ENCODE measurements at regions not wholly inside any gene's neighbourhood (a gene's known extent, or its start where the extent isn't known, plus 50 kb on each side); places are given as distances from the start of the nearest gene placed in this dataset.

DNA sequence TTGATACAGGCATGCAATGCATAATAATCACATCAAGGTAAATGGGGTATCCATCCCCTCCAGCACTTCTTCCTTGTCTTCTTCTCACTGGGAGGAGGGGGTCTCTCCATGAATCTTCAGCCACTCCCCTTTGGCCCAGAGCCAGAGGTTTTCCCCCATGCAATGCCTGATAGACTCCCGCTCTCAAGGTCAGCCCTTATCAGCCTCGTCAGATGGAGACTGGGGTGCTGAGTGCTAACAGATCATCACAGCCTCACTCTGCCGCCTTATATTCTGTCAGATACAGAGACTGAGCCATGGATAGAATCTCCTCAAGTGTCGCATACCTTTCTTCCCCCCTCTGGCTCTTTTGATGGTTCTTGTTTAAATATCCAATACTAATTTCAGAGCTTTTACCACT lies 503.1 kb downstream of the AACS start:
- Histone ChIP-seq H3K27me3 (ENCODE audit: control insufficient read depth, insufficient read depth, low read length) (no peaks in the 10 kb centered on the region), H3K36me3 (ENCODE audit: control insufficient read depth, insufficient read depth, low read length) (no peaks in the 10 kb centered on the region), H3K9me3 (ENCODE audit: control insufficient read depth, insufficient read depth, low read length) (peaks cover 2% of the 10 kb centered on the region), H3K27ac (ENCODE audit: low read depth, low read length) (no peak overlapping the region), H3K4me3 (ENCODE audit: low read depth, low read length) (no peak overlapping the region), H3K4me1 (ENCODE audit: control insufficient read depth, insufficient read depth, low read length) (no peaks in the 10 kb centered on the region)
- 94% methylated on average over 3 of the region's 4 CpGs for WGBS (ENCODE audit: insufficient coverage)
- no peak for DNase-seq (ENCODE audit: low read depth in 4 of 6, low spot score in 6 of 6)

DNA sequence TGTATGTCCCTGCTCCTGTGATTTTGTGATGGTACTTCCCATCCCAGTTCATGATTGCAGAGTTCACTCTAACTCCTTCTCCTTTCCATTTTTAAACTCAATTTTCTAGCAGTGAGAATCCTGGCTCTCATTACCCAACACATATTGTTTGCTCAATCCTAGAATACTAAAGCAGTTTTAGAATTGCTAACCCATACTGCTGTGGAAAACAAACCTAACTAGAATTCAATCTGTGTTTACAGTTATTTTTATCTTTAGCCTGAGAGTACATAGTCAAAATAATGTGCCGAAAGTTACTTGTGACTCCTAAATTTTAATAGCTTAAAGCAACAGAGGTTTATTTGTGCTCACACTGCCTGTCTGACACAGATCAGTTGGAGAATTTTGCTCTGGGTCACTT lies 508.0 kb downstream of the AACS start:
- Histone ChIP-seq H3K4me1 (ENCODE audit: control insufficient read depth, insufficient read depth, low read length) (no peaks in the 10 kb centered on the region), H3K9me3 (ENCODE audit: control insufficient read depth, insufficient read depth, low read length) (no peaks in the 10 kb centered on the region), H3K36me3 (ENCODE audit: control insufficient read depth, insufficient read depth, low read length) (no peaks in the 10 kb centered on the region), H3K4me3 (ENCODE audit: low read depth, low read length) (no peak overlapping the region), H3K27me3 (ENCODE audit: control insufficient read depth, insufficient read depth, low read length) (no peaks in the 10 kb centered on the region), H3K27ac (ENCODE audit: low read depth, low read length) (no peak overlapping the region)
- no CpG with 5 or more reads among the region's 1 CpG for WGBS (ENCODE audit: insufficient coverage)
- peak in 1 of 6 donors; percentile 44 for DNase-seq (ENCODE audit: low read depth in 4 of 6, low spot score in 6 of 6)

DNA sequence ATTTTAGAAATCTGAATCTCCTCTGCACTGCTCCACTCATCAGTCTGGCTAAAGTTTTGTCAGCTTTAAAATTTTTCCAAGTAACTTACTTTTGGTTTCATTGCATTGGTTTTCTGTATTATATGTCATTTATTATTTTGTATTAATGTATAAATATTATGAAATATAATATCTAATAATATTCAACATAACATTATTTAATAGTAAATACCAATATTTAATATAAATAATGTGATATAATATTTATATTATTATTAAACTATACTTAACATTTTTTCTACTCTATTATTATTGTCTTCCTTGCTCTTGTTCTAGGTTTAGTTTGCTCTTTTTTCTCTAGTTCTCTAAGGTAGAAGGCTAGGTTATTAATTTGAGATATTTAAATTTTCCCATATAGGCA lies 512.1 kb downstream of the AACS start:
- H3K9me3 ChIP-seq (ENCODE audit: control insufficient read depth, insufficient read depth, low read length), result peaks cover 2% of the 10 kb centered on the region
- no peak for DNase-seq (ENCODE audit: low read depth in 4 of 6, low spot score in 6 of 6)

DNA sequence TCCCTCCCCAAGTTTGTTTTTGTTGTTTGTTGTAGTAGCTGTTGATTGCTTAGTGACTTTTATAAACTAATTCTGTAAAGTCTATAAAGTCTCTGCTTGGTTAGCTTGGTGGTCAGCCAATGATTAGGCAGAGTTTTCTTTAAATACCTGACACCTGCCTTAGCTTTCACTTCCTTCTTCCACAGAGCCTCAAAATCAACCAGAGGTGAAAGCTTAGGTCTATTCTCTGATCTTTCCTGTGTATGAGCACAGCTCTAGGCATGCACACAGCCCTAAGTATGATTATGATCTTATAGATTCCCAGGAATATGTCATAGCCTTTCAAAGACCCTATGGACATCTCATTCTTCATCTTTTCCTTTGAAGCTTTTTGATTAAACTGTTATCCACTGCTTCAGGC lies 514.7 kb downstream of the AACS start:
- Histone ChIP-seq H3K4me3 (ENCODE audit: low read depth, low read length) (no peak overlapping the region), H3K27ac (ENCODE audit: low read depth, low read length) (no peak overlapping the region), H3K36me3 (ENCODE audit: control insufficient read depth, insufficient read depth, low read length) (no peaks in the 10 kb centered on the region), H3K27me3 (ENCODE audit: control insufficient read depth, insufficient read depth, low read length) (no peaks in the 10 kb centered on the region), H3K4me1 (ENCODE audit: control insufficient read depth, insufficient read depth, low read length) (no peaks in the 10 kb centered on the region), H3K9me3 (ENCODE audit: control insufficient read depth, insufficient read depth, low read length) (peaks cover 2% of the 10 kb centered on the region)
- no peak for DNase-seq (ENCODE audit: low read depth in 4 of 6, low spot score in 6 of 6)

More for the DNA sequence above, 512.1 kb downstream of the AACS start:
- no peaks in the 10 kb centered on the region for H3K27me3 ChIP-seq (ENCODE audit: control insufficient read depth, insufficient read depth, low read length)
- no peaks in the 10 kb centered on the region for H3K36me3 ChIP-seq (ENCODE audit: control insufficient read depth, insufficient read depth, low read length)
- H3K27ac ChIP-seq (ENCODE audit: low read depth, low read length), result no peak overlapping the region
- H3K4me3 ChIP-seq (ENCODE audit: low read depth, low read length), result no peak overlapping the region
- H3K4me1 ChIP-seq (ENCODE audit: control insufficient read depth, insufficient read depth, low read length), result no peaks in the 10 kb centered on the region

DNA sequence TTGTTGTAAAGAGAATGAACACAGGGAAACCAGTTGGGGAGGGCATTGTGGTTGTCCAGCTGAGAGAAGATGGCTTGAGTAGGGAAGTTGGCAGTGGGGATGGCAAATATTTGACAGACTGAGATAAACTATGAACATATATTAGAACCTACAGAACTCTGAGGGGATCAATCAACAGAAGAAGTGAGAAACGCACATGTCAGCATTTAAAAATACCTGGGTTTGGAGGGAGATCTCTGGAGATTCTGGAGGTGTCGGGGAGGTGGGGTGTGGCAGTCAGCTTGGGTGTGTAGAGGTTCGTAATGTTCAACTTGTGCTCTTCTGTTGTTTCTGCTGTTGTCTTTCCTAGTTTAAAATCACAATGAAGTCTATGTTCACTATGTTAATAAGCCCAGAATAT lies 517.8 kb downstream of the AACS start:
- H3K36me3 ChIP-seq (ENCODE audit: control insufficient read depth, insufficient read depth, low read length), result no peaks in the 10 kb centered on the region
- DNase-seq (ENCODE audit: low read depth in 4 of 6, low spot score in 6 of 6), result no peak
- H3K9me3 ChIP-seq (ENCODE audit: control insufficient read depth, insufficient read depth, low read length), result peaks cover 2% of the 10 kb centered on the region
- H3K27ac ChIP-seq (ENCODE audit: low read depth, low read length), result no peak overlapping the region
- no peaks in the 10 kb centered on the region for H3K4me1 ChIP-seq (ENCODE audit: control insufficient read depth, insufficient read depth, low read length)
- no peaks in the 10 kb centered on the region for H3K27me3 ChIP-seq (ENCODE audit: control insufficient read depth, insufficient read depth, low read length)
- WGBS (ENCODE audit: insufficient coverage), result no CpG with 5 or more reads among the region's 3 CpGs
- H3K4me3 ChIP-seq (ENCODE audit: low read depth, low read length), result no peak overlapping the region

DNA sequence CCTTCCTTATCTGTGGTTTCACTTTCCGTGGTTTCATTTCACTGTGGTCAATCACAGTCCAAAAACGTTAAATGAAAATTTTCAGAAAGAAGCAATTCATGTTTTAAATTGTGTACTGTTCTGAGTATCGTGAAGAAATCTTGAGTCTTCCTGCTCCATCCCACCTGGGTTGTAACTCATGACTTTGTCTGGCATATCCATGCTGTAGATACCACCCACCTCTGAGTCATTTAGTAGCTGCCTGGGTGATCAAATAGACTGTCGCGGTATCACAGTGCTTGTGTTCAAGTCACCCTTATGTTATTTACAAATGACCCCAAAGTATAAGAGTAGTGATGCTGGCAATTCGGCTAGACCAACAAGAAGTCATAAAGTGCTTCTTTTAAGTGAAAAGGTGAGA lies 521.2 kb downstream of the AACS start:
- Histone ChIP-seq H3K9me3 (ENCODE audit: control insufficient read depth, insufficient read depth, low read length) (no peaks in the 10 kb centered on the region), H3K36me3 (ENCODE audit: control insufficient read depth, insufficient read depth, low read length) (no peaks in the 10 kb centered on the region), H3K27me3 (ENCODE audit: control insufficient read depth, insufficient read depth, low read length) (no peaks in the 10 kb centered on the region), H3K4me1 (ENCODE audit: control insufficient read depth, insufficient read depth, low read length) (no peaks in the 10 kb centered on the region), H3K4me3 (ENCODE audit: low read depth, low read length) (no peak overlapping the region), H3K27ac (ENCODE audit: low read depth, low read length) (no peak overlapping the region)
- 93% methylated on average over 3 of the region's 6 CpGs for WGBS (ENCODE audit: insufficient coverage)
- no peak for DNase-seq (ENCODE audit: low read depth in 4 of 6, low spot score in 6 of 6)

DNA sequence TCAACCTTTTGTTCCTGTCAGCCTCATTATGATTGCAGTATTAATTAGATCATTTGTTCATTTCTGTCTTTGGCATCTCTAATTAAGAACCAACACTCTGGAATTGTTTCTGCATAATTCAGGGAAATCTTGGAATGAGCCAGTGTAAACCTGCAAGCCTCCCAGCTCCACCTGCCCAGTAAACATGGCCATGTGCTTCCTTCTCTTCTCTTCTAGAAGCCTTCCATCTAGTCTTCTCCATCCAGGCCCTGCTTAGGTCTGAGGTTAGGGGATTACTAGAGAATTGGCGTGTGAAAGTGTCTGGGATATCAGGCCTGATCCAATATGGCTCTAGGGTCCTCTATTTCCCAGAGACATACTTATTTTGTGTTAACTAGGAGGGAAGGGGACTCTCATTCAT lies 528.0 kb downstream of the AACS start:
- Histone ChIP-seq H3K27ac (ENCODE audit: low read depth, low read length) (no peak overlapping the region), H3K27me3 (ENCODE audit: control insufficient read depth, insufficient read depth, low read length) (no peaks in the 10 kb centered on the region), H3K4me3 (ENCODE audit: low read depth, low read length) (no peak overlapping the region), H3K36me3 (ENCODE audit: control insufficient read depth, insufficient read depth, low read length) (no peaks in the 10 kb centered on the region), H3K9me3 (ENCODE audit: control insufficient read depth, insufficient read depth, low read length) (peaks cover 4% of the 10 kb centered on the region), H3K4me1 (ENCODE audit: control insufficient read depth, insufficient read depth, low read length) (no peaks in the 10 kb centered on the region)
- DNase-seq (ENCODE audit: low read depth in 4 of 6, low spot score in 6 of 6), result no peak
- no CpG with 5 or more reads among the region's 1 CpG for WGBS (ENCODE audit: insufficient coverage)

DNA sequence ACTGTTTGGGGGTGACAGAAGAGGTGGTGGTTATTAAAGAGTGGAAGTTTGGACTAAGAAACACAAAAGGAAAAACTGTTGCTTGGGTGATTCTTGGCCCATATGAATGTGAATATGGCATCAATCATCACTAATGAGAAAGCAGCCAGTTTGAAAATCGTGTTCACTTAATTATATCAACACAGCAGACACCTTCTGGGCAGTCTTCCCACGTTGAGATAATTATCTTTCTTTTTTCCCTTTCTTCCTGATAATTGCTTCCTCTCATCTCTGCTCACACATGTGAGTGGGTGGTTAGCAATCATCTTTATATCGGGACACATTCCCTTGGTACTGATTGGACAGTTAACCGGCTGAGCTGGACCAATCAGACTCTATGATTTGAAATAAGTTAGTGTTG lies 539.7 kb downstream of the AACS start:
- peak in 2 of 6 donors; percentile 31 to 61 for DNase-seq (ENCODE audit: low read depth in 4 of 6, low spot score in 6 of 6)
- no peak overlapping the region for H3K4me3 ChIP-seq (ENCODE audit: low read depth, low read length)
- WGBS (ENCODE audit: insufficient coverage), result no CpG with 5 or more reads among the region's 4 CpGs
- no peaks in the 10 kb centered on the region for H3K36me3 ChIP-seq (ENCODE audit: control insufficient read depth, insufficient read depth, low read length)
- no peak overlapping the region for H3K27ac ChIP-seq (ENCODE audit: low read depth, low read length)
- no peaks in the 10 kb centered on the region for H3K4me1 ChIP-seq (ENCODE audit: control insufficient read depth, insufficient read depth, low read length)
- no peaks in the 10 kb centered on the region for H3K9me3 ChIP-seq (ENCODE audit: control insufficient read depth, insufficient read depth, low read length)
- no peaks in the 10 kb centered on the region for H3K27me3 ChIP-seq (ENCODE audit: control insufficient read depth, insufficient read depth, low read length)

DNA sequence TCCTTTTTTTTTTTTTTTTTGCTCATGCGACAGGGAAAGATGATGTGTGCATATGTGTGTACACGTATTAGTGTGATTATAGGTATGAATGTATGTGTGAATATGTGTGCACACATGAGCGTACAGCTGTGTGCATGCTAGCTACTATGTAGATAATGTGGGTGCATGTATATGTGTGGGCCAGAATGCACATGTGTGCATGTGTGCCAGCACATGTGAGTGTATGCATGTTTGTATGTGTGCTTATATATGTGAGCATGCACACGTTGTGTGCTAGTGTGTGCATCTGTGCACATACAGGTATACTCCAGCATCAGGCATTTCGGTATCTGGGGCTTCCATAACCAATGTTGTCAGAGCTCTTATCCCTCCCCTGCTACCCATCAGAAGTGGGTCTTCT lies 541.1 kb downstream of the AACS start:
- Histone ChIP-seq H3K9me3 (ENCODE audit: control insufficient read depth, insufficient read depth, low read length) (no peaks in the 10 kb centered on the region), H3K4me1 (ENCODE audit: control insufficient read depth, insufficient read depth, low read length) (no peaks in the 10 kb centered on the region), H3K27me3 (ENCODE audit: control insufficient read depth, insufficient read depth, low read length) (no peaks in the 10 kb centered on the region), H3K4me3 (ENCODE audit: low read depth, low read length) (no peak overlapping the region), H3K36me3 (ENCODE audit: control insufficient read depth, insufficient read depth, low read length) (no peaks in the 10 kb centered on the region), H3K27ac (ENCODE audit: low read depth, low read length) (no peak overlapping the region)
- 94% methylated on average over 3 of the region's 5 CpGs for WGBS (ENCODE audit: insufficient coverage)
- DNase-seq (ENCODE audit: low read depth in 4 of 6, low spot score in 6 of 6), result no peak

DNA sequence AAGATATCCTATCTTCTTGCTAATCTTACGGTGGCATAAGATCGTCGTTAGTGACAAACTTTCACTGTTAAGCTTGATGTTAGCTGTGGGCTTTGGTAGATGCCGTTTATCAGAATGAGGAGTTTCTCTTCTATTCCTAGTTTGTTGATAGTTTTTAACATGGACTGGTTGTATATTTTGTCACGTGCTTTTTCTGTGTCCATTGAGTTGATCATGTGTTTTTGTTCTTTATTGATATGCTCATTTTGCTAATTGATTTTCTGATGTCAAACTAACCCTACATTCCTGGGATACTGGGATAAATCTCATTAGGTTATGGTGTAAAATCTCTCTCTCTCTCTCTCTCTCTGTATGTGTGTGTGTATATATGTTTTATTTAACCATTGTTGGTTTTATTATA lies 545.1 kb downstream of the AACS start:
- H3K27me3 ChIP-seq (ENCODE audit: control insufficient read depth, insufficient read depth, low read length), result no peaks in the 10 kb centered on the region
- no peak overlapping the region for H3K27ac ChIP-seq (ENCODE audit: low read depth, low read length)
- H3K9me3 ChIP-seq (ENCODE audit: control insufficient read depth, insufficient read depth, low read length), result peaks cover 3% of the 10 kb centered on the region
- no peaks in the 10 kb centered on the region for H3K4me1 ChIP-seq (ENCODE audit: control insufficient read depth, insufficient read depth, low read length)
- no peaks in the 10 kb centered on the region for H3K36me3 ChIP-seq (ENCODE audit: control insufficient read depth, insufficient read depth, low read length)
- H3K4me3 ChIP-seq (ENCODE audit: low read depth, low read length), result no peak overlapping the region
- no peak for DNase-seq (ENCODE audit: low read depth in 4 of 6, low spot score in 6 of 6)
- 100% methylated on average over 1 of the region's 5 CpGs for WGBS (ENCODE audit: insufficient coverage)

DNA sequence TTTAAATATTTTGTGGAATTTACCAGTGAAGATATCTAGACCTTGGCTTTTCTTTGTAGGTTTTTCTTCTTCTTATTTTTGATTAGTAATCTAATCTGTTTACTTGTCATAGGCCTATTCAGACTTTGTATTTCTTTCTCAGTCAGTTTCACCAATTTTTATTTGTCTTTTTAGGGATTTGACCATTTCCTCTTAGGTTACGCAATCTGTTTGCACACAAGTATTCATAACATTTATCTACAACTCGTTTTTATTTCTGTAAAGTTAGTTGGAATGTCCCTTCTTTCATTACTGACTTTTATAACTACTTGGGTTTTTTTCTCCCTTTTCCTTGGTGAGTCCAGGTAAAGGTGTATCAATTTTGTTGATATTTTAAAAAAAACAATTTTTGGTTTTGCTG lies 545.7 kb downstream of the AACS start:
- no CpG with 5 or more reads among the region's 2 CpGs for WGBS (ENCODE audit: insufficient coverage)
- no peaks in the 10 kb centered on the region for H3K4me1 ChIP-seq (ENCODE audit: control insufficient read depth, insufficient read depth, low read length)
- no peak overlapping the region for H3K27ac ChIP-seq (ENCODE audit: low read depth, low read length)
- no peak overlapping the region for H3K4me3 ChIP-seq (ENCODE audit: low read depth, low read length)
- H3K9me3 ChIP-seq (ENCODE audit: control insufficient read depth, insufficient read depth, low read length), result peaks cover 3% of the 10 kb centered on the region
- H3K27me3 ChIP-seq (ENCODE audit: control insufficient read depth, insufficient read depth, low read length), result no peaks in the 10 kb centered on the region
- no peaks in the 10 kb centered on the region for H3K36me3 ChIP-seq (ENCODE audit: control insufficient read depth, insufficient read depth, low read length)
- DNase-seq (ENCODE audit: low read depth in 4 of 6, low spot score in 6 of 6), result no peak

Data from spinal cord (tissue), 9 donors.